Spleen (tissue), 11 donors: ENCODE measurements at regions not wholly inside any gene's neighbourhood (a gene's known extent, or its start where the extent isn't known, plus 50 kb on each side); places are given as distances from the start of the nearest gene placed in this dataset.

Source experiments
- DNase-seq: peaks from one replicate; pipeline ENCODE4 v3.0.0-alpha.2; 2020
- H3K27ac ChIP-seq, 8 donors: fragments of 200-600 bp; sonication (generic) in 7 of 8; 1 replicate in 4 of 8; 2 replicates in 4 of 8; pipeline versions ENCODE4 v1.5.0 to v1.8.0; 2016 to 2021; ENCODE audit warnings: inconsistent platforms in 4 of 8, mild to moderate bottlenecking in 4 of 8, moderate library complexity in 1 of 8
- H3K27me3 ChIP-seq, 7 donors: fragments of 200-600 bp; sonication (generic) in 6 of 7; replicated peaks in 1 of 7; 1 replicate in 4 of 7; 2 replicates in 3 of 7; pipeline versions ENCODE4 v1.5.0 to v1.8.0; 2016 to 2021; ENCODE audit warnings: inconsistent platforms in 3 of 7, mild to moderate bottlenecking in 1 of 7
- H3K36me3 ChIP-seq, 6 donors: fragments of 200-600 bp; sonication (generic) in 5 of 6; 1 replicate in 4 of 6; 2 replicates in 2 of 6; pipeline versions ENCODE4 v1.5.0 to v1.8.0; 2016 to 2021; ENCODE audit warnings: inconsistent platforms in 2 of 6
- H3K4me1 ChIP-seq, 6 donors: fragments of 200-600 bp; sonication (generic) in 5 of 6; 1 replicate in 3 of 6; 2 replicates in 3 of 6; pipeline versions ENCODE4 v1.5.0 to v1.8.0; 2016 to 2021; ENCODE audit warnings: inconsistent platforms in 3 of 6
- H3K4me3 ChIP-seq, 8 donors: fragments of 200-600 bp; sonication (generic) in 7 of 8; 1 replicate in 4 of 8; 2 replicates in 4 of 8; pipeline versions ENCODE4 v1.5.0 to v1.8.0; 2016 to 2021; ENCODE audit warnings: inconsistent platforms in 4 of 8, mild to moderate bottlenecking in 4 of 8, moderate library complexity in 2 of 8
- H3K9me3 ChIP-seq, 8 donors: fragments of 200-600 bp; sonication (generic) in 7 of 8; 1 replicate in 4 of 8; 2 replicates in 4 of 8; pipeline versions ENCODE4 v1.5.0 to v1.8.0; 2016 to 2021; ENCODE audit warnings: inconsistent platforms in 4 of 8
- CTCF ChIP-seq, 11 experiments: fragments of 200-600 bp in 7 of 11; fragments of 450-650 bp in 4 of 11; sonication (generic) in 4 of 11; IDR thresholded peaks in 8 of 11; conservative IDR thresholded peaks in 3 of 11; 1 replicate in 7 of 11; 2 replicates in 4 of 11; pipeline versions ENCODE4 v1.4.0 to v1.8.0; 2016 to 2021; ENCODE audit warnings: antibody characterized with exemption in 11 of 11, inconsistent platforms in 4 of 11, mild to moderate bottlenecking in 1 of 11
- POLR2A ChIP-seq, 3 donors: fragments of 450-650 bp; IDR thresholded peaks; one replicate each; pipeline ENCODE4 v1.5.1; 2017; ENCODE audit warnings: antibody characterized with exemption in 3 of 3, mild to moderate bottlenecking in 1 of 3
- POLR2AphosphoS5 ChIP-seq, 3 donors: sonication (generic); formaldehyde crosslinking; IDR thresholded peaks; one replicate each; pipeline ENCODE4 v1.5.1; 2017; ENCODE audit warnings: antibody characterized with exemption in 3 of 3
- WGBS, 5 donors: extraction: QIAGEN DNeasy Blood & Tissue Kit in 3 of 5; methylation state at CpG; one replicate each; pipeline versions ENCODE4 v1.1.5 to v1.1.7; 2013 to 2018; 5-methylcytosine and 5-hydroxymethylcytosine counted together
- intact Hi-C: fragments of 100-400 bp; cut with DNase I; formaldehyde crosslinking; loops from one replicate; pipeline ENCODE4 v1.15.0; 2023; ENCODE audit warnings: low total_unique reads
- donor health status: healthy with polysubstance abuse.
- donor health status: DM: no; HTN: no; CAD: no; lungs with moderate emphysema.
- donor health status: DM: no; HTN: no; CAD: no.
- donor health status: Bipolar disorder and iron deficiency.
- donor health status: healthy.
- donor health status: DM: no; HTN: no; CAD: no.
- donor health status: DM: yes; HTN: yes; CAD: no.

- DNase-seq: peak; percentile 67
- intact Hi-C loops: no loop called here
- no peak for TF ChIP-seq POLR2AphosphoS5 (IDR thresholded peaks at IDR 0.05)
- TF ChIP-seq POLR2A (IDR thresholded peaks at IDR 0.05): no peak
- no peak for TF ChIP-seq CTCF (IDR thresholded peaks at IDR 0.05 in 8 of 11, conservative IDR thresholded peaks at IDR 0.05 in 3 of 11)
- H3K9me3 ChIP-seq: peaks cover 0 to 100% (median 69%) of the 10 kb centered on the region in 8 donors
- H3K4me1 ChIP-seq: no peaks in the 10 kb centered on the region
- H3K27ac ChIP-seq: no peak overlapping the region
- 79 to 95% (median 81%) methylated on average over 7 to 9 of the region's 9 CpGs for WGBS, 5 donors
- H3K36me3 ChIP-seq: no peaks in the 10 kb centered on the region
- H3K27me3 ChIP-seq: no peaks in the 10 kb centered on the region
- no peak overlapping the region for H3K4me3 ChIP-seq
Measured at GRCh38 chr15:25239471-25240345, 199.1 kb downstream of the UBE3A start.

GRCh38 chr15:25240461-25241021 lies 198.3 kb downstream of the UBE3A start:
- Histone ChIP-seq H3K36me3 (no peaks in the 10 kb centered on the region), H3K4me3 (no peak overlapping the region), H3K9me3 (peaks cover 0 to 100% (median 69%) of the 10 kb centered on the region in 8 donors), H3K27me3 (no peaks in the 10 kb centered on the region), H3K27ac (no peak overlapping the region), H3K4me1 (no peaks in the 10 kb centered on the region)
- 80 to 88% (median 84%) methylated on average over 13 of the region's 13 CpGs for WGBS, 5 donors
- DNase-seq: peak; percentile 52
- intact Hi-C loops: no loop called here
- no peak for TF ChIP-seq POLR2A (IDR thresholded peaks at IDR 0.05)
- TF ChIP-seq POLR2AphosphoS5 (IDR thresholded peaks at IDR 0.05): no peak
- TF ChIP-seq CTCF (IDR thresholded peaks at IDR 0.05 in 8 of 11, conservative IDR thresholded peaks at IDR 0.05 in 3 of 11): no peak

- H3K27ac ChIP-seq: no peak overlapping the region
- no peak for TF ChIP-seq POLR2AphosphoS5 (IDR thresholded peaks at IDR 0.05)
- TF ChIP-seq CTCF (IDR thresholded peaks at IDR 0.05 in 8 of 11, conservative IDR thresholded peaks at IDR 0.05 in 3 of 11): no peak
- TF ChIP-seq POLR2A (IDR thresholded peaks at IDR 0.05): no peak
- H3K9me3 ChIP-seq: peaks cover 0 to 100% (median 74%) of the 10 kb centered on the region in 8 donors
- 77 to 86% (median 80%) methylated on average over 4 to 12 of the region's 12 CpGs for WGBS, 5 donors
- H3K27me3 ChIP-seq: no peaks in the 10 kb centered on the region
- no peak overlapping the region for H3K4me3 ChIP-seq
- H3K36me3 ChIP-seq: no peaks in the 10 kb centered on the region
- H3K4me1 ChIP-seq: no peaks in the 10 kb centered on the region
- DNase-seq: peak; percentile 68
- intact Hi-C loops: no loop called here
Measured at GRCh38 chr15:25241241-25241801, 197.5 kb downstream of the UBE3A start.
